OCI-LY3 (cell line): ENCODE measurements at regions not wholly inside any gene's neighbourhood (a gene's known extent, or its start where the extent isn't known, plus 50 kb on each side); places are given as distances from the start of the nearest gene placed in this dataset.
"Not testable (repeated sequence)": the region's sequence is repeated elsewhere in the genome, so short reads cannot be mapped to it uniquely, and the experiment has no call there.

Experiments used
- H2AFZ ChIP-seq: fragments of 200-600, 300-600 bp; shearing (Covaris generic); 2 replicates; pipeline ENCODE4 v1.6.0; 2014; ENCODE audit warnings: antibody characterized with exemption, low read depth, low read length
- H3K27ac ChIP-seq: fragments of 200-600, 300-600 bp; sonication (generic); 2 replicates; pipeline ENCODE4 v1.5.1; 2014; ENCODE audit warnings: mild to moderate bottlenecking, low read length, moderate library complexity, mixed read lengths
- H3K27me3 ChIP-seq: fragments of 200-600, 300-600 bp; sonication (generic); 2 replicates; pipeline ENCODE4 v1.6.1; 2014; ENCODE audit warnings: low read depth, low read length, mixed read lengths
- H3K36me3 ChIP-seq: fragments of 200-600, 300-600 bp; sonication (generic); replicated peaks from 2 replicates; pipeline ENCODE3; 2014; ENCODE audit warnings: low read depth, low read length, mixed read lengths
- H3K4me1 ChIP-seq: fragments of 300-600, 200-600 bp; sonication (generic); 2 replicates; pipeline ENCODE4 v1.6.1; 2014; ENCODE audit warnings: low read length, mixed read lengths
- H3K4me2 ChIP-seq: fragments of 200-600, 300-600 bp; sonication (generic); 2 replicates; pipeline ENCODE4 v1.6.1; 2014; ENCODE audit warnings: low read length, mixed read lengths
- H3K4me3 ChIP-seq: fragments of 300-600, 200-600 bp; sonication (generic); 2 replicates; pipeline ENCODE4 v1.5.1; 2014; ENCODE audit warnings: antibody characterized with exemption, mild to moderate bottlenecking, low read length, moderate library complexity
- H3K79me2 ChIP-seq: fragments of 300-600, 200-600 bp; shearing (Covaris generic); 2 replicates; pipeline ENCODE4 v1.6.1; 2014; ENCODE audit warnings: mild to moderate bottlenecking, low read length, mixed read lengths
- H3K9ac ChIP-seq: fragments of 300-600, 200-600 bp; shearing (Covaris generic); 2 replicates; pipeline ENCODE4 v1.6.0; 2014; ENCODE audit warnings: mild to moderate bottlenecking, low read length, moderate library complexity
- H3K9me3 ChIP-seq: fragments of 200-600, 300-600 bp; shearing (Covaris generic); 2 replicates; pipeline ENCODE4 v1.6.1; 2014; ENCODE audit warnings: low read length, mixed read lengths; ENCODE audit not compliant: insufficient read depth
- H4K20me1 ChIP-seq: fragments of 200-600, 300-600 bp; sonication (generic); 2 replicates; pipeline ENCODE4 v1.6.1; 2016; ENCODE audit warnings: low read length, mixed read lengths; ENCODE audit not compliant: insufficient read depth
- CTCF ChIP-seq: fragments of 200-600, 300-600 bp; sonication (generic); IDR thresholded peaks from 2 replicates; pipeline ENCODE4 v1.5.1; 2014; ENCODE audit warnings: antibody characterized with exemption, low read length, low read depth
- EZH2phosphoT487 ChIP-seq: fragments of 200-600 bp; shearing (Covaris generic); IDR thresholded peaks from 2 replicates; pipeline ENCODE4 v1.6.1; 2018; ENCODE audit warnings: antibody characterized with exemption, mixed run types, low read depth

DNA sequence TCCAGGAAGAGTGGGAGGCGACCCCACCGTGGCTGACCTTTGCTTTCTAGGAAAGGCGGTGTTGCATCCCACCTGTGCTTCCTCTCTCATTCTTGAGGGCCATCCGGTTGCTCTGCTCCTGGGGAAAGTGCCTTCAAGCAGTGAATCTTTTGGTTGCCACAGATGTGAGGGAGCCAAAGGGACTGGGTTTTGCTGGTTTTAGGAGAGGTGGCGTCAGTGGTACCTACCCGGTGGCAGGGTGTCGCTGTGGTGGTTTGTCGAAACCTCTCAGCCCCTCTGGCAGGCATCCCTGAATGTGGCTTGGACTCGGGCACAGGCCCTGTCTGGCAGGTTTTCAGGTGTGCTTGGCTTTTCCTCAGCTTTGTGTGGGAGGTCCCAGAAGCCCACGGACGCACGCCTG is 611.5 kb downstream of the KCNJ18 start:
- Histone ChIP-seq H3K9ac (no peak overlapping the region), H3K9me3 (no peaks in the 10 kb centered on the region), H3K4me3 (no peak overlapping the region), H3K27me3 (no peaks in the 10 kb centered on the region), H3K4me2 (no peak overlapping the region), H3K36me3 (no peaks in the 10 kb centered on the region), H3K4me1 (no peaks in the 10 kb centered on the region), H3K27ac (no peak overlapping the region), H3K79me2 (no peaks in the 10 kb centered on the region), H2AFZ (no peak overlapping the region), H4K20me1 (no peaks in the 10 kb centered on the region)
- no peak for TF ChIP-seq CTCF
- TF ChIP-seq EZH2phosphoT487: no peak

- no peak overlapping the region for H3K4me2 ChIP-seq
- H4K20me1 ChIP-seq: no peaks in the 10 kb centered on the region
- no peaks in the 10 kb centered on the region for H3K4me1 ChIP-seq
- H3K9ac ChIP-seq: no peak overlapping the region
- H3K27me3 ChIP-seq: no peaks in the 10 kb centered on the region
- TF ChIP-seq CTCF (no peak), EZH2phosphoT487 (no peak)
- no peaks in the 10 kb centered on the region for H3K9me3 ChIP-seq
- no peak overlapping the region for H2AFZ ChIP-seq
- H3K79me2 ChIP-seq: no peaks in the 10 kb centered on the region
- H3K27ac ChIP-seq: no peak overlapping the region
- no peak overlapping the region for H3K4me3 ChIP-seq
- no peaks in the 10 kb centered on the region for H3K36me3 ChIP-seq
These were observed 612.5 kb downstream of the KCNJ18 start for GRCh38 chr17:22304667-22305303.

- Histone ChIP-seq H3K4me1 (no peaks in the 10 kb centered on the region), H4K20me1 (no peaks in the 10 kb centered on the region), H3K4me3 (no peak overlapping the region), H2AFZ (no peak overlapping the region), H3K9ac (no peak overlapping the region), H3K4me2 (no peak overlapping the region), H3K36me3 (no peaks in the 10 kb centered on the region), H3K27ac (no peak overlapping the region), H3K27me3 (no peaks in the 10 kb centered on the region), H3K79me2 (no peaks in the 10 kb centered on the region), H3K9me3 (no peaks in the 10 kb centered on the region)
- no peak for TF ChIP-seq CTCF
- TF ChIP-seq EZH2phosphoT487: no peak
These were observed 613.2 kb downstream of the KCNJ18 start for GRCh38 chr17:22305356-22306071.

- not testable (repeated sequence) for H3K4me1 ChIP-seq, H3K36me3 ChIP-seq, H3K9ac ChIP-seq, H3K4me3 ChIP-seq, H3K9me3 ChIP-seq, H3K27me3 ChIP-seq, H2AFZ ChIP-seq, H3K79me2 ChIP-seq, H3K4me2 ChIP-seq, H3K27ac ChIP-seq, H4K20me1 ChIP-seq
These were observed 618.0 kb downstream of the KCNJ18 start for GRCh38 chr17:22310292-22310691.
